Endothelial cell of umbilical vein (primary cell): ENCODE measurements at regions not wholly inside any gene's neighbourhood (a gene's known extent, or its start where the extent isn't known, plus 50 kb on each side); places are given as distances from the start of the nearest gene placed in this dataset.
A peak's percentile ranks its signal among the peaks of the same experiment; 100 is the strongest.

Experiments used
- BruUV-seq: library from RNA; stranded (reverse); fragments of 400-500 nt; replicated peaks from 2 replicates; lab custom pipeline; 2021; lab: Mats Ljungman, UMichigan
- CTCF ChIA-PET: fragments of 300-600, 350-600 bp; sonication (Branson Sonifier 250); formaldehyde crosslinking; loops from one replicate; lab custom pipeline; 2021; ENCODE audit warnings: antibody characterized with exemption, inconsistent platforms; lab: Charles Lee
- POLR2A ChIA-PET: fragments of 300-600, 350-600 bp; sonication (Branson Sonifier 250); formaldehyde crosslinking; loops from one replicate; lab custom pipeline; 2021; ENCODE audit warnings: antibody characterized with exemption, inconsistent platforms; lab: Charles Lee
- DNase-seq: peaks from one replicate; pipeline ENCODE4 v3.0.0-alpha.2; 2011; ENCODE audit warnings: low read depth, low spot score
- FAIRE-seq: peaks from 2 replicates; lab custom pipeline; 2011; peaks lifted over from hg19 to GRCh38; lab: Jason Lieb, UNC
- H2AFZ ChIP-seq: 2 replicates; pipeline ENCODE4 v1.6.0; 2012; ENCODE audit warnings: low read depth, low read length, control low read depth, inconsistent platforms
- H3K27ac ChIP-seq: 2 replicates; pipeline ENCODE4 v1.5.1; 2011; ENCODE audit warnings: low read depth, mild to moderate bottlenecking, control low read depth, low read length, moderate library complexity; ENCODE audit not compliant: insufficient read depth
- H3K27me3 ChIP-seq, 2 experiments: 2 replicates each; pipeline versions ENCODE4 v1.6.0 to v1.6.1; 2011; ENCODE audit warnings: low read length in 2 of 2, mixed read lengths in 1 of 2; ENCODE audit not compliant: control insufficient read depth in 2 of 2, insufficient read depth in 2 of 2
- H3K36me3 ChIP-seq, 2 experiments: 2 replicates in 1 of 2; 3 replicates in 1 of 2; pipeline ENCODE4 v1.5.1; 2011; ENCODE audit warnings: low read length in 2 of 2, mild to moderate bottlenecking in 1 of 2, moderate library complexity in 1 of 2; ENCODE audit not compliant: control insufficient read depth in 2 of 2, insufficient read depth in 2 of 2; ENCODE audit errors: extremely low read depth in 1 of 2
- H3K4me1 ChIP-seq: 3 replicates; pipeline ENCODE4 v1.5.1; 2011; ENCODE audit warnings: mild to moderate bottlenecking, low read length; ENCODE audit not compliant: control insufficient read depth, insufficient read depth; ENCODE audit errors: extremely low read depth
- H3K4me2 ChIP-seq: 2 replicates; pipeline ENCODE4 v1.6.1; 2011; ENCODE audit warnings: low read length, control low read depth, mixed read lengths; ENCODE audit not compliant: insufficient read depth
- H3K4me3 ChIP-seq, 3 experiments: fragments of 200-600 bp in 1 of 3; sonication (generic), shearing (Covaris generic) in 1 of 3; replicated peaks in 1 of 3; 2 replicates each; pipeline ENCODE4 v1.5.1; 2011 to 2016; ENCODE audit warnings: control low read depth in 3 of 3, low read length in 3 of 3, mild to moderate bottlenecking in 2 of 3, inconsistent platforms in 1 of 3, low read depth in 1 of 3, moderate library complexity in 1 of 3; ENCODE audit not compliant: insufficient read depth in 1 of 3
- H3K79me2 ChIP-seq: 2 replicates; pipeline ENCODE4 v1.6.0; 2012; ENCODE audit warnings: low read length, inconsistent platforms; ENCODE audit not compliant: control insufficient read depth, insufficient read depth
- H3K9ac ChIP-seq: replicated peaks from 2 replicates; pipeline ENCODE3; 2011; ENCODE audit warnings: low read length, control low read depth; ENCODE audit not compliant: insufficient read depth; ENCODE audit errors: extremely low read depth
- H3K9me1 ChIP-seq: replicated peaks from 3 replicates; pipeline ENCODE4 v1.6.0; 2011; ENCODE audit warnings: mild to moderate bottlenecking, low read length; ENCODE audit not compliant: control insufficient read depth, insufficient read depth; ENCODE audit errors: extremely low read depth
- H3K9me3 ChIP-seq: replicated peaks from 2 replicates; pipeline ENCODE4 v1.5.1; 2012; ENCODE audit warnings: low read length, inconsistent platforms; ENCODE audit not compliant: control insufficient read depth, insufficient read depth
- H4K20me1 ChIP-seq: replicated peaks from 2 replicates; pipeline ENCODE3; 2011; ENCODE audit warnings: mild to moderate bottlenecking, low read length; ENCODE audit not compliant: control insufficient read depth, insufficient read depth; ENCODE audit errors: extremely low read depth
- EZH2 ChIP-seq: IDR thresholded peaks from 2 replicates; pipeline ENCODE4 v1.6.1; 2012; ENCODE audit warnings: borderline replicate concordance, low read depth, mild to moderate bottlenecking, moderate library complexity, low read length, inconsistent platforms; ENCODE audit not compliant: severe bottlenecking
- FOS ChIP-seq: IDR thresholded peaks from 2 replicates; pipeline ENCODE4 v1.6.1; 2011; ENCODE audit warnings: mild to moderate bottlenecking, low read length, moderate library complexity, borderline replicate concordance; ENCODE audit not compliant: insufficient read depth
- GATA2 ChIP-seq: IDR thresholded peaks from 2 replicates; pipeline ENCODE4 v1.7.0; 2011; ENCODE audit warnings: low read depth, mild to moderate bottlenecking, moderate library complexity, mixed read lengths, low read length; ENCODE audit not compliant: insufficient read length, insufficient read depth
- JUN ChIP-seq: IDR thresholded peaks from 2 replicates; pipeline ENCODE4 v1.6.1; 2011; ENCODE audit warnings: borderline replicate concordance, low read depth; ENCODE audit not compliant: insufficient read length, insufficient read depth
- MYC ChIP-seq: IDR thresholded peaks from one replicate; pipeline ENCODE4 v1.6.1; 2011; ENCODE audit warnings: mild to moderate bottlenecking, low read depth, low read length
- POLR2A ChIP-seq: IDR thresholded peaks from 2 replicates; pipeline ENCODE4 v1.6.1; 2012; ENCODE audit warnings: low read depth, mild to moderate bottlenecking, control low read depth, low read length
- POLR2AphosphoS5 ChIP-seq: IDR thresholded peaks from 2 replicates; pipeline ENCODE4 v1.6.1; 2012; ENCODE audit warnings: low read depth, mild to moderate bottlenecking, control low read depth, low read length, moderate library complexity; ENCODE audit not compliant: insufficient read depth
- dilution Hi-C: fragments of 300-500 bp; cut with MboI; formaldehyde crosslinking; loops from one replicate; pipeline ENCODE4 v1.15.0; 2019; ENCODE audit warnings: low sequenced_read_pairs; ENCODE audit not compliant: extremely low pct_ligation_motif_present
- intact Hi-C: fragments of 100-400 bp; cut with micrococcal nuclease; formaldehyde crosslinking; loops from one replicate; pipeline ENCODE4 v1.10.0; 2022
- TF ChIP-seq, protein P1 (sequence below): IDR thresholded peaks from 2 replicates; pipeline ENCODE4 v1.6.1; 2011; ENCODE audit not compliant: insufficient read depth, insufficient read length
- TF ChIP-seq, protein P2 (sequence below), 2 donors: IDR thresholded peaks; 1 replicate in 1 of 2; 2 replicates in 1 of 2; pipeline ENCODE4 v1.5.1; 2011; ENCODE audit warnings: low read length in 2 of 2, mild to moderate bottlenecking in 2 of 2, moderate library complexity in 2 of 2, control low read depth in 1 of 2, inconsistent platforms in 1 of 2, low read depth in 1 of 2; ENCODE audit not compliant: insufficient read depth in 1 of 2; ENCODE audit errors: extremely low read depth in 1 of 2

DNA sequence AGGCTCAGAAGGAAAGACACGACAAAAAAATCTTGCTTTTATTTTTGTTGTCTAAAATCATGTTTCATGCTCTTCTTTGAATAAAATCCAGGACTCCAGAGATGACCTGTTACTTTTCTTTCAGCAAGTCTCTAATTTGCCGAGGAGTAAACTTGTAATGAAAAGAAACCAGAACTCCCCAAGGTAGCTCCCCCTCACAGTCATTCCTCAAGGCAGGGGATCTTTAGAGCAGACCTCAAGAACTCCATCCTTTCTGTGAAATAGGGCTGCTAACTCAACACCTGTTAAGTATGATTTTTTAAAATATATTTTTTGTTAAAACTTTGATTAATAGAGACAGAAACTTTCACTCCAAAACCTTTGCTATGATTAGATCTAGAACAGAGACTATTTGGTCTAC, 82.7 kb upstream of the ABCD3 start:
- TF ChIP-seq MYC: no peak
- no peak for TF ChIP-seq JUN
- TF ChIP-seq, protein P1, sequence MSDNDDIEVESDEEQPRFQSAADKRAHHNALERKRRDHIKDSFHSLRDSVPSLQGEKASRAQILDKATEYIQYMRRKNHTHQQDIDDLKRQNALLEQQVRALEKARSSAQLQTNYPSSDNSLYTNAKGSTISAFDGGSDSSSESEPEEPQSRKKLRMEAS: no peak
- no peak for TF ChIP-seq POLR2AphosphoS5
- no peak for TF ChIP-seq POLR2A
- TF ChIP-seq EZH2: no peak
- TF ChIP-seq FOS: no peak
- TF ChIP-seq, protein P2, sequence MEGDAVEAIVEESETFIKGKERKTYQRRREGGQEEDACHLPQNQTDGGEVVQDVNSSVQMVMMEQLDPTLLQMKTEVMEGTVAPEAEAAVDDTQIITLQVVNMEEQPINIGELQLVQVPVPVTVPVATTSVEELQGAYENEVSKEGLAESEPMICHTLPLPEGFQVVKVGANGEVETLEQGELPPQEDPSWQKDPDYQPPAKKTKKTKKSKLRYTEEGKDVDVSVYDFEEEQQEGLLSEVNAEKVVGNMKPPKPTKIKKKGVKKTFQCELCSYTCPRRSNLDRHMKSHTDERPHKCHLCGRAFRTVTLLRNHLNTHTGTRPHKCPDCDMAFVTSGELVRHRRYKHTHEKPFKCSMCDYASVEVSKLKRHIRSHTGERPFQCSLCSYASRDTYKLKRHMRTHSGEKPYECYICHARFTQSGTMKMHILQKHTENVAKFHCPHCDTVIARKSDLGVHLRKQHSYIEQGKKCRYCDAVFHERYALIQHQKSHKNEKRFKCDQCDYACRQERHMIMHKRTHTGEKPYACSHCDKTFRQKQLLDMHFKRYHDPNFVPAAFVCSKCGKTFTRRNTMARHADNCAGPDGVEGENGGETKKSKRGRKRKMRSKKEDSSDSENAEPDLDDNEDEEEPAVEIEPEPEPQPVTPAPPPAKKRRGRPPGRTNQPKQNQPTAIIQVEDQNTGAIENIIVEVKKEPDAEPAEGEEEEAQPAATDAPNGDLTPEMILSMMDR (IDR thresholded peaks at IDR 0.05; ENCODE audit: extremely low read depth in 1 of 2, insufficient read depth in 1 of 2, low read depth in 1 of 2, low read length in 2 of 2): no peak
- no peak for TF ChIP-seq GATA2
- dilution Hi-C loops: no loop called here

More for the DNA sequence above, 82.7 kb upstream of the ABCD3 start:
- DNase-seq (no peak), FAIRE-seq (no peak)
- Histone ChIP-seq H3K9me1 (no peaks in the 10 kb centered on the region), H3K27me3 (peaks cover 0 to 4% of the 10 kb centered on the region in 2 experiments), H3K4me2 (no peak overlapping the region), H3K79me2 (no peaks in the 10 kb centered on the region), H3K27ac (peak overlapping the region; percentile 15), H4K20me1 (no peaks in the 10 kb centered on the region), H3K36me3 (no peaks in the 10 kb centered on the region), H3K9me3 (no peaks in the 10 kb centered on the region), H2AFZ (no peak overlapping the region), H3K4me3 (no peak overlapping the region), H3K9ac (peak overlapping the region; percentile 1), H3K4me1 (peaks cover 6% of the 10 kb centered on the region)
- ChIA-PET POLR2A (interaction anchor here (0.8 to 1.7 kb wide), 6 partner anchors 88 to 310 kb away, joined by 3 to 6 read pairs (median 4); partner anchors contain the start of gene ARHGAP29), CTCF (interaction anchor here (0.6 to 22.3 kb wide), 86 partner anchors 8 to 1027 kb away, joined by 3 to 1439 read pairs (median 6); partner anchors contain the start of genes ARHGAP29 and GCLM)
- intact Hi-C loops: loop anchor here (5.0 kb wide), 2 partner anchors 463 to 488 kb away; no protein-coding TSS in a partner anchor
- BruUV-seq: no TSS peak
